GM10248 (cell line): ENCODE measurements at regions not wholly inside any gene's neighbourhood (a gene's known extent, or its start where the extent isn't known, plus 50 kb on each side); places are given as distances from the start of the nearest gene placed in this dataset.
A peak's percentile ranks its signal among the peaks of the same experiment; 100 is the strongest.

Experiments used
- CTCF ChIA-PET: fragments of 300-600 bp; sonication (Branson Sonifier 250); formaldehyde crosslinking; extraction: SDS; loops from one replicate; lab custom pipeline; 2021; ENCODE audit warnings: antibody characterized with exemption; lab: Yijun Ruan, JAX
- POLR2A ChIA-PET: fragments of 350-650 bp; sonication (Branson Sonifier 250); formaldehyde crosslinking; extraction: SDS; loops from one replicate; lab custom pipeline; 2020; ENCODE audit warnings: antibody characterized with exemption; lab: Yijun Ruan, JAX
- DNase-seq: peaks from one replicate; pipeline ENCODE4 v3.0.0; 2012; ENCODE audit errors: extremely low spot score
- CTCF ChIP-seq: IDR thresholded peaks from 2 replicates; pipeline ENCODE4 v1.5.1; 2012; ENCODE audit warnings: mild to moderate bottlenecking, low read depth; ENCODE audit errors: extremely low read depth, missing control alignments, control extremely low read depth

GRCh38 chr17:72021417-72022041 is 99.3 kb upstream of the SOX9 start:
- ChIA-PET CTCF (interaction anchor here (0.8 to 2.8 kb wide), 3 partner anchors 8 to 9 kb away, joined by 3 to 10 read pairs (median 5); no protein-coding TSS in a partner anchor), POLR2A (no interaction called here)
- TF ChIP-seq CTCF: no peak
- DNase-seq: no peak

GRCh38 chr17:72022328-72023275 is 98.2 kb upstream of the SOX9 start:
- TF ChIP-seq CTCF: no peak
- no peak for DNase-seq
- ChIA-PET POLR2A (no interaction called here), CTCF (interaction anchor here (0.8 to 2.8 kb wide), 12 partner anchors 7 to 54 kb away, joined by 3 to 10 read pairs (median 4); no protein-coding TSS in a partner anchor)

GRCh38 chr17:72024457-72024856 is 96.4 kb upstream of the SOX9 start:
- ChIA-PET CTCF (interaction anchor here (0.8 to 2.7 kb wide), 5 partner anchors 9 to 92 kb away, joined by 3 to 10 read pairs (median 4); no protein-coding TSS in a partner anchor), POLR2A (no interaction called here)
- TF ChIP-seq CTCF: no peak
- DNase-seq: no peak

GRCh38 chr17:72025113-72025512 is 95.7 kb upstream of the SOX9 start:
- no peak for DNase-seq
- ChIA-PET CTCF (interaction anchor here (1.4 to 2.7 kb wide), 3 partner anchors 9 to 91 kb away, joined by 3 to 10 read pairs (median 4); no protein-coding TSS in a partner anchor), POLR2A (no interaction called here)
- no peak for TF ChIP-seq CTCF

GRCh38 chr17:72030067-72030899 is 90.5 kb upstream of the SOX9 start:
- ChIA-PET CTCF (interaction anchor here (0.6 to 1.6 kb wide), 8 partner anchors 8 to 956 kb away, joined by 3 to 5 read pairs (median 3); no protein-coding TSS in a partner anchor), POLR2A (interaction anchor here (0.5 to 0.6 kb wide), 2 partner anchors 82 to 920 kb away, joined by 4 read pairs; no protein-coding TSS in a partner anchor)
- peak; percentile 50 for DNase-seq
- peak; percentile 15 for TF ChIP-seq CTCF
